ENCODE measurements at regions not wholly inside any gene's neighbourhood (a gene's known extent, or its start where the extent isn't known, plus 50 kb on each side); places are given as distances from the start of the nearest gene placed in this dataset.

DNA sequence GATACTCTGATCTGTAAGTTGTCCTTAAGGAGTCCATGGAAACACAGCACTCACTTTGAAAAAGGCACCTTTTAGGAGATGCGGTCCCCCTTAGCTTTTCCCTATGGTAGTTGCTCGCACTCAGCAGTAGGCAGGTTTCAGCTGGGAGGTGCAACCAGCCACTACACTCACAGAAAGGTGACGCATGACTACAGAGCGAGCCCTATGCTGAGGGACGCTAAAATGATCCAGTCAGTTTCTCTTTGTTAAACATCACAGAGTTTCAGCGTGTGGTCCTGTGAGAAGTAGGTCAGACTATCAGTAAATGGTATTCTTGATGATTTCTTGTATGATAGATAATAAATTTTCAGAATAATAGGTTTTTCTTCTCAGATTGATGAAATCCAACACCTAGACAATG is 362.7 kb upstream of the MIR17HG start:
- TF ChIP-seq, protein P1, sequence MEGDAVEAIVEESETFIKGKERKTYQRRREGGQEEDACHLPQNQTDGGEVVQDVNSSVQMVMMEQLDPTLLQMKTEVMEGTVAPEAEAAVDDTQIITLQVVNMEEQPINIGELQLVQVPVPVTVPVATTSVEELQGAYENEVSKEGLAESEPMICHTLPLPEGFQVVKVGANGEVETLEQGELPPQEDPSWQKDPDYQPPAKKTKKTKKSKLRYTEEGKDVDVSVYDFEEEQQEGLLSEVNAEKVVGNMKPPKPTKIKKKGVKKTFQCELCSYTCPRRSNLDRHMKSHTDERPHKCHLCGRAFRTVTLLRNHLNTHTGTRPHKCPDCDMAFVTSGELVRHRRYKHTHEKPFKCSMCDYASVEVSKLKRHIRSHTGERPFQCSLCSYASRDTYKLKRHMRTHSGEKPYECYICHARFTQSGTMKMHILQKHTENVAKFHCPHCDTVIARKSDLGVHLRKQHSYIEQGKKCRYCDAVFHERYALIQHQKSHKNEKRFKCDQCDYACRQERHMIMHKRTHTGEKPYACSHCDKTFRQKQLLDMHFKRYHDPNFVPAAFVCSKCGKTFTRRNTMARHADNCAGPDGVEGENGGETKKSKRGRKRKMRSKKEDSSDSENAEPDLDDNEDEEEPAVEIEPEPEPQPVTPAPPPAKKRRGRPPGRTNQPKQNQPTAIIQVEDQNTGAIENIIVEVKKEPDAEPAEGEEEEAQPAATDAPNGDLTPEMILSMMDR (IDR thresholded peaks at IDR 0.05), result no peak
- TF ChIP-seq EZH2 (IDR thresholded peaks at IDR 0.05), result no peak

Measured in neural progenitor cell (in vitro differentiated cells).